GM13976 (cell line): ENCODE measurements at regions not wholly inside any gene's neighbourhood (a gene's known extent, or its start where the extent isn't known, plus 50 kb on each side); places are given as distances from the start of the nearest gene placed in this dataset.

Experiments
- DNase-seq: peaks from one replicate; pipeline ENCODE4 v3.0.0; 2012; ENCODE audit warnings: low spot score
- in situ Hi-C: fragments of 300-500 bp; cut with MboI; formaldehyde crosslinking; loops from one replicate; pipeline ENCODE4 v1.12.0; 2022; ENCODE audit warnings: low sequenced_read_pairs, mixed read lengths, inconsistent platforms; ENCODE audit not compliant: unreplicated experiment
- TF ChIP-seq, protein P1 (sequence below): IDR thresholded peaks from 2 replicates; pipeline ENCODE4 v1.5.1; 2012; ENCODE audit warnings: borderline replicate concordance, mild to moderate bottlenecking; ENCODE audit not compliant: insufficient read depth; ENCODE audit errors: extremely low read depth, missing control alignments, control extremely low read depth

DNA sequence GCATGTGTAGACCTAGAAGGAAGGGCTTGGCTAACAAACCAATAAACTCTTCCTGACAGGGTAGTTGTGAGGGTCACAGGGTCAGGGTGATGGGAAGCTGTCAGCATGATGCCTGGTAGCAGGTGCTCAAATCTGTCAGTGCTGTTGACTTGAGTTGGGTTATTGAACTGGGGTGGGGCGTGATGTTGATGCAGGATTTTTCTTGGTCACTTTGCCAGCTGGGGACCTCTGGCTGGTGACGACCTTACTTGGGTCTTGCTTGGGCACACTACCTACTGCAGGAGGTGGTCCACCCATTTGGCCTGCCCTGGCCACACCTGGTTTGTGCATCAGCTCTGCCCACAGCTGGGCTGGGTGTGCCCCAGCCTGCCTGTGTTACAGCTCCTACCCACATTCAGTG is 624.4 kb downstream of the PTPRU start:
- in situ Hi-C loops, result no loop called here
- DNase-seq, result no peak
- TF ChIP-seq, protein P1, sequence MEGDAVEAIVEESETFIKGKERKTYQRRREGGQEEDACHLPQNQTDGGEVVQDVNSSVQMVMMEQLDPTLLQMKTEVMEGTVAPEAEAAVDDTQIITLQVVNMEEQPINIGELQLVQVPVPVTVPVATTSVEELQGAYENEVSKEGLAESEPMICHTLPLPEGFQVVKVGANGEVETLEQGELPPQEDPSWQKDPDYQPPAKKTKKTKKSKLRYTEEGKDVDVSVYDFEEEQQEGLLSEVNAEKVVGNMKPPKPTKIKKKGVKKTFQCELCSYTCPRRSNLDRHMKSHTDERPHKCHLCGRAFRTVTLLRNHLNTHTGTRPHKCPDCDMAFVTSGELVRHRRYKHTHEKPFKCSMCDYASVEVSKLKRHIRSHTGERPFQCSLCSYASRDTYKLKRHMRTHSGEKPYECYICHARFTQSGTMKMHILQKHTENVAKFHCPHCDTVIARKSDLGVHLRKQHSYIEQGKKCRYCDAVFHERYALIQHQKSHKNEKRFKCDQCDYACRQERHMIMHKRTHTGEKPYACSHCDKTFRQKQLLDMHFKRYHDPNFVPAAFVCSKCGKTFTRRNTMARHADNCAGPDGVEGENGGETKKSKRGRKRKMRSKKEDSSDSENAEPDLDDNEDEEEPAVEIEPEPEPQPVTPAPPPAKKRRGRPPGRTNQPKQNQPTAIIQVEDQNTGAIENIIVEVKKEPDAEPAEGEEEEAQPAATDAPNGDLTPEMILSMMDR, result no peak

DNA sequence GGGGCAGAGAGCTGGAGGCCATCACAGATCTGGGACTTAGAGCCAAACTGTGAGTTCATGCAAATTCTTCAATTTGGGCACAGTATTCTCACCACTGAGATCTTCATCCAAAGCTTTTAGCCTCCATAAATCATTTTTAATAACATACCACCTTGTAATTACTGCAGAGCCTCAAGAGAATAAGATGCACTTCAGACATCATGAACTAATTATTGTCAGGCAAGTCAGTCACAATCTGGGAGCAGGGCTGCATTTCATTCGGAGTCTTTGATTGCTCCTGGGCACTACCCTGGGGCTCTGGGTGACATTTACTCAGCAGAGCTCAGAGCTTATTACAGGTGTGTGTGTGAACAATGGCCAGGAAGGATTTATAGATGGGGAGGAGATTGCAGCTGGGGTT is 623.7 kb downstream of the PTPRU start:
- no peak for DNase-seq
- in situ Hi-C loops, result no loop called here
- TF ChIP-seq, protein P1, result no peak

DNA sequence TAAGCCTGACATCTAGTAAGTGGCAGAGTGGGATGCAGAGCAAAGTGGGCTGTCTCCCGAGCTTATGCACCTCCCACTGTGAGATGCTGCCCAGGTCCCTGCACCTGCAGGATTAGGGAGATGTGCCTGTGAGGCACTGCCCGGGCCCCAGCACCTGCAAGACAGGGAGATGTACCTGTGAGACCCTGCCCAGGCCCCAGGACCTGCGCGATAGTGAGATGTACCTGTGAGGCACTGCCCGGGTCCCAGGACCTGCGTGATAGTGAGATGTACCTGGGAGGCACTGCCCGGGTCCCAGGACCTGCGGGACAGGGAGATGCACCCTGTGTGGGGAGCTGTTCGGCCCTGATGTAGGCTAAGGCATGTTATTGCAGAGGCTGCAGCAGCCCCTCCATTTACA is 622.8 kb downstream of the PTPRU start:
- no peak for DNase-seq
- TF ChIP-seq, protein P1, result no peak
- in situ Hi-C loops, result no loop called here

DNA sequence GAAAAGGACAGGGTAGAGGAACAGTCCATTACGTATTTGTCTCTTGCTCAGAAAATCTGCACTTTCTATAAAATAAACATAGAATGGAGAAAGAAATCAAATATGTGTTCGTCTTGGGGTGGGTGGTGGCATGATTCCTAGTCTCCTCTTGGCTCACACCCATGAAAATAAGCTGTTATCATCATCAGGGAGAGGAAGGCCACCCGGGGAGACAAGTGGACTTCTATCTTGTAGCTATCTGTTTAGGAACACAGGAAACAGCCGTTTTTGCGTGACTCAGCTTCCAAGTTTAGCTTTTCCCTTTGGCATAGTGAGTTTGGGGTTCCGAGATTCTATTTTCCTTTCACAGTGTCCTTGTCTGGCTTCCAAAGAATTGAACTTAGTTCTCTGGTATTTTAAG is 622.3 kb downstream of the PTPRU start:
- DNase-seq, result no peak
- TF ChIP-seq, protein P1, result no peak
- in situ Hi-C loops, result no loop called here

DNA sequence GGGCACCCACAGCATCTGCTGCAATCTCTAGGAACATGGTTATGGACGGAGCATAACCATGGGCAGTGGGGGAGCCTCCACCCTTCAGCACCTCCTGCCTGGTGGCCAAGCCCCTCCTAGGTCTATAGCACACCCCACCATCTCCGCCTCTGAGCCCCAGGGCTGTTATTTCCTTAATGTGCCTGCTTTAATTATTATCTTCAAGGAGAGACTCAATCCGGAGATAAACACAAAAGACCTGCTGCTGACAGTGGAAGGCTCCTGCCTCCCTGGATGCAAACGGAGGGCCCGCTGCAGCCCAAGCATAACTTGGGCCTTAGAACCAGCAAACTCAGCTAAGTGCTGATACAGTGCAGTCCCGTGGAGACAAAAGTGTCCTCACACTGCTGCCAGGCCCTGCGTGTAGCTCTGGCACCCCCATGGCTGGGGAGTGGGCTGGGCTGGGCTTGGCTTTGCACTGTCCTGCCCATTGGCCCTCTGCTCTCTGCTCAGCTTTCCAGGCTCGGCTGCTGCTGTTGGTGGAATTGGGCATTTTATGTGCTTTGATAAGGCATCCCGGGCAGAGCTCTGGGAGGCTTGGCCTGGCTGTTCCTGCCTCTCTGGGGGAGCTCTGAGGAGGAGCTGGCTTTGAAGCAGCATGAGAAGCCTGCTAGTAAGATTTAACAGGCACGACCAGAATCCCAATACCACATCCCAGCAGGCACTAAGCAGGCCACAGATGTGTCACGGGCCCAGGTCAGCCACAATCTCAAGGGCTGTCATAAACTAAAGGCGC is 620.2 kb downstream of the PTPRU start:
- in situ Hi-C loops, result no loop called here
- no peak for DNase-seq
- TF ChIP-seq, protein P1, result no peak

DNA sequence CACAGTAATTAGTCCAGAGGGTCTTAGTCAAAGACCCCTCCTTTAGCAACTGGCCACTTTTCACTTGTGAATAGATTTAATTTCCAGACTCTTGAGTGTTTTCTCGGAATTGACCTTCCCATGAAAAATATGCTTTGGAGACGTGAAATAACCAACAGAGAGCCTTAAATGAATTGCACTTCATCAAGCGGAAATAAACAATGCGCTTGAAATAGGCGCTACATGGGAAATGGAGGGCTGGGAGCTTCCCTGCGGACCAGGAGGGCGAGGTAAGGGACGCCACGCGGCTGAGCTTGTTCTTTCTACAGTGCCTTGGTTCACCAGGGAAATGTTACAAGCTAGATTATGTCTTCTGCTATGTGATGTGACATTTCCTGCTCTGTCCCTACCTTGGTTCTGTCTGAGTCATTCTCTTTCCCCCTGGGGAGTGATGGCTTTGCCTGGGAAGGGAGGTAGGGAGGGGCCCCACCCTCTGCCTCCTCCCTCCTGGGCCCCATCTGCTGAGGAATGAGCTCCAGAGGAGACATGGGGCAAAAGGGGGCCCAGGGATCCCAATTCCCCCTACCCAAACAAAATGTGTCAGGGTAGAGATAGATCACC is 619.3 kb downstream of the PTPRU start:
- TF ChIP-seq, protein P1, result no peak
- in situ Hi-C loops, result no loop called here
- no peak for DNase-seq
